Kidney (tissue), 13 donors: ENCODE measurements at regions not wholly inside any gene's neighbourhood (a gene's known extent, or its start where the extent isn't known, plus 50 kb on each side); places are given as distances from the start of the nearest gene placed in this dataset.

Experiments
- DNase-seq, 5 donors: peaks; one replicate each; pipeline ENCODE4 v3.0.0-alpha.2; 2013 to 2020
- FAIRE-seq: peaks from 2 replicates; lab custom pipeline; 2012; peaks lifted over from hg19 to GRCh38; lab: Jason Lieb, UNC
- H3K27ac ChIP-seq, 2 donors: one replicate each; pipeline ENCODE4 v1.7.0; 2013; ENCODE audit warnings: low read depth in 2 of 2, low read length in 2 of 2, inconsistent platforms in 1 of 2
- H3K27me3 ChIP-seq: one replicate; pipeline ENCODE4 v1.7.1; 2013; ENCODE audit warnings: low read length, inconsistent platforms; ENCODE audit not compliant: control insufficient read depth, insufficient read depth
- H3K36me3 ChIP-seq, 3 donors: one replicate each; pipeline versions ENCODE4 v1.7.0 to v1.7.1; 2013; ENCODE audit warnings: low read length in 3 of 3, control low read depth in 1 of 3, inconsistent platforms in 1 of 3; ENCODE audit not compliant: insufficient read depth in 3 of 3, control insufficient read depth in 2 of 3
- H3K4me1 ChIP-seq, 3 donors: one replicate each; pipeline versions ENCODE4 v1.7.0 to v1.7.1; 2013; ENCODE audit warnings: low read length in 3 of 3, inconsistent platforms in 1 of 3, low read depth in 1 of 3; ENCODE audit not compliant: control insufficient read depth in 2 of 3, insufficient read depth in 2 of 3
- H3K4me3 ChIP-seq, 3 donors: one replicate each; pipeline versions ENCODE4 v1.7.0 to v1.8.1; 2013; ENCODE audit warnings: low read length in 3 of 3, control low read depth in 1 of 3, inconsistent platforms in 1 of 3
- H3K9ac ChIP-seq, 3 donors: one replicate each; pipeline versions ENCODE4 v1.7.0 to v1.7.1; 2013; ENCODE audit warnings: low read length in 3 of 3, control low read depth in 1 of 3, inconsistent platforms in 1 of 3
- H3K9me3 ChIP-seq, 3 donors: one replicate each; pipeline versions ENCODE4 v1.7.0 to v1.7.1; 2013; ENCODE audit warnings: low read length in 3 of 3, control low read depth in 1 of 3, inconsistent platforms in 1 of 3; ENCODE audit not compliant: control insufficient read depth in 2 of 3, insufficient read depth in 1 of 3
- intact Hi-C: fragments of 100-400 bp; cut with DNase I; formaldehyde crosslinking; loops from one replicate; pipeline ENCODE4 v1.11.1; 2022
- TF ChIP-seq, protein P1 (sequence below): IDR thresholded peaks from 3 replicates; pipeline ENCODE4 v1.5.1; 2012; ENCODE audit warnings: mild to moderate bottlenecking, moderate library complexity, borderline replicate concordance; ENCODE audit not compliant: insufficient read depth; ENCODE audit errors: extremely low read depth
- donor health status: control.
- donor health status: control.
- donor health status: control.
- donor health status: control.
- donor health status: control.
- donor health status: DM: yes; HTN: yes; CAD: no.
- donor health status: Normal renal cell carcinoma (clear cell type).

DNA sequence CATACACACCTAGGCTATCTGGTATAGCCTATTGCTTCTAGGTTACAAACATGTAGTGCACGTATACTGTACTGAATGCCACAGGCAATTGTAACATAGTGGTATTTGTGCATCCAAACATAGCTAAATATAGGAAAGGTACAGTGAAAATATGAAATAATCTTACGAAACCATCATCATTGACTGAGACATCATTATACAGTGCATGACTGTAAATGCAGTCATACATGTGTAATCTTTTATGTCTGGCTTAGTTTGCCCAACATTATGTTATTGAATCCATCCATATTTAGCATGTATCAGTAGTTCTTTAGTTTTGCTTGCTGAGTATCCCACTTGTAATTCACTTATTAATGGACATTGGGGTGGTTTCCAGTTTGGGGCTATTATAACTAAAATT, 124.9 kb downstream of the CYLD start:
- TF ChIP-seq, protein P1, sequence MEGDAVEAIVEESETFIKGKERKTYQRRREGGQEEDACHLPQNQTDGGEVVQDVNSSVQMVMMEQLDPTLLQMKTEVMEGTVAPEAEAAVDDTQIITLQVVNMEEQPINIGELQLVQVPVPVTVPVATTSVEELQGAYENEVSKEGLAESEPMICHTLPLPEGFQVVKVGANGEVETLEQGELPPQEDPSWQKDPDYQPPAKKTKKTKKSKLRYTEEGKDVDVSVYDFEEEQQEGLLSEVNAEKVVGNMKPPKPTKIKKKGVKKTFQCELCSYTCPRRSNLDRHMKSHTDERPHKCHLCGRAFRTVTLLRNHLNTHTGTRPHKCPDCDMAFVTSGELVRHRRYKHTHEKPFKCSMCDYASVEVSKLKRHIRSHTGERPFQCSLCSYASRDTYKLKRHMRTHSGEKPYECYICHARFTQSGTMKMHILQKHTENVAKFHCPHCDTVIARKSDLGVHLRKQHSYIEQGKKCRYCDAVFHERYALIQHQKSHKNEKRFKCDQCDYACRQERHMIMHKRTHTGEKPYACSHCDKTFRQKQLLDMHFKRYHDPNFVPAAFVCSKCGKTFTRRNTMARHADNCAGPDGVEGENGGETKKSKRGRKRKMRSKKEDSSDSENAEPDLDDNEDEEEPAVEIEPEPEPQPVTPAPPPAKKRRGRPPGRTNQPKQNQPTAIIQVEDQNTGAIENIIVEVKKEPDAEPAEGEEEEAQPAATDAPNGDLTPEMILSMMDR, result no peak
- H3K36me3 ChIP-seq, result no peaks in the 10 kb centered on the region
- no peaks in the 10 kb centered on the region for H3K27me3 ChIP-seq
- no peaks in the 10 kb centered on the region for H3K4me1 ChIP-seq
- H3K9ac ChIP-seq, result no peak overlapping the region
- no peak overlapping the region for H3K4me3 ChIP-seq
- FAIRE-seq (no peak), DNase-seq (no peak)
- no peaks in the 10 kb centered on the region for H3K9me3 ChIP-seq
- intact Hi-C loops, result no loop called here
- no peak overlapping the region for H3K27ac ChIP-seq

DNA sequence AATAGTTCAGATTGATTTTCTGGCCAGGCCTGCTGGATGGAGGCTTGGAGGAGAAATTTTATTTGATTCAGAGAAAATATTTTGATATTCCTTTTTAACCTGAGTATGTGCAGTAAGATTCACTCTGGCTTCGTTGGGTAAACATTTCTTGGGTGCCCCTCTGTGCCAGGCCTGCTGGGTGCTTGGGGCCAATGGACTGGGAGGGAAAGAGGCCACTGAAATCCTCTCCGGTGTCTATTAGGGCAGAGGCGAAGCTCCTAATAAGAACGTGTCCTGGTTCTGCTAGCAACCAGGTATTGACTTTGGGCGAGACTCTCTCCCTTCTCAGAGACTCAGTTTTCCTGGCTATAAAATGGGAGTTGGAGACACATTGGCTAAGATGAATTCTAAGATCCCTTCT, 122.5 kb downstream of the CYLD start:
- TF ChIP-seq, protein P1, result no peak
- no peak for FAIRE-seq
- Histone ChIP-seq H3K4me3 (no peak overlapping the region), H3K9ac (no peak overlapping the region), H3K27ac (no peak overlapping the region), H3K4me1 (no peaks in the 10 kb centered on the region), H3K36me3 (no peaks in the 10 kb centered on the region), H3K9me3 (no peaks in the 10 kb centered on the region), H3K27me3 (no peaks in the 10 kb centered on the region)
- no peak for DNase-seq
- intact Hi-C loops, result no loop called here

DNA sequence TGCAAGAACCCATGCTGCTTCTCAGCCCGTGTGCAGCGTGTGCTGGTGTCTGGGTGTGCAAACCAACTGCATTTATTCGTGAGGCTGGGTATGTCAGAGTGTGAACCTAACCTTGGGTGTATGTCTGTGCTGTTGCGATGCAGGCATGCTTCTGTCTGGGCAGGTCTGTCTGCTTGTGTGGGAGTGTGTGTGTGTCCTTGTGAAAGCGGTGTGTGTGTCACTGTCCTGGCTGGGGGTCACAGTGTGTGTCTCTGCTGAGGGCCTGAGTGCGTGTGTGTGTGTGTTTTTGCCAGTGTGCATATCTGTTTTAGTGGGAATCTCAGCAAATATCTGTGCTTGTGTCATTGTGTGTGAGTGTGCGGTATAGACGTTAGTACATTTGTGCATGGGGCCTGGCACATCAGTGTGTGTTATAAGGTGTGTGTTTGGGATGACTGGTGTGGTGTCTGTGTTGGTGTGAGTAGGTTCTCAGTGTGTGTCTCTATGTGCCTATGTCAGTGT, 121.8 kb downstream of the CYLD start:
- Histone ChIP-seq H3K36me3 (no peaks in the 10 kb centered on the region), H3K4me3 (no peak overlapping the region), H3K9me3 (no peaks in the 10 kb centered on the region), H3K9ac (no peak overlapping the region), H3K27me3 (no peaks in the 10 kb centered on the region), H3K4me1 (no peaks in the 10 kb centered on the region), H3K27ac (no peak overlapping the region)
- intact Hi-C loops, result no loop called here
- FAIRE-seq (no peak), DNase-seq (no peak)
- TF ChIP-seq, protein P1, result no peak
